ENCODE measurements at regions not wholly inside any gene's neighbourhood (a gene's known extent, or its start where the extent isn't known, plus 50 kb on each side); places are given as distances from the start of the nearest gene placed in this dataset.

DNA sequence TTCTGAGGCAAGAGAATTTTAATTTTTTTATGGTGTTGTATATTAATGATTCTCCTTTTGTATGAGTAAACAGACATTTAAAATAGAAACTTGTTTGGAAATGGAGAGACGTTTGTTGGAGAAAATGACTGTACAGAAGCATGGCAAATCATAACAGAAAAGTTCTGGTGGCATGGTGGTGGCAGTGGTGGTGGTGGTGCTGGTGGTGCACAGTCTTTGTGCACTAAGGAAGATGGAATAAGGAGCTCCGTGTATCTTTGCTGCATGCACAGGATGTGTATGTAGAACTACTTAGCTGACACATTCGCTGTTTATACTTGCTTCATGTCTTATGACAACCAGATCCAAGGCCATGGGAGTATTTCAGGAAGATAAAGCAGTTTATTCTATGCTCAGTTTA lies 294.9 kb downstream of the UTRN start:
- H3K23me2 ChIP-seq (ENCODE audit: low read depth, low read length): no peaks in the 10 kb centered on the region
- no peak overlapping the region for H3K18ac ChIP-seq (ENCODE audit: extremely low read depth, low read length)
- no peak overlapping the region for H4K5ac ChIP-seq (ENCODE audit: insufficient read length, low read depth, low read length)
- no peak overlapping the region for H2AFZ ChIP-seq (ENCODE audit: low read length)
- H3K9ac ChIP-seq (replicated peaks in 1 of 4; ENCODE audit: extremely low read depth in 1 of 4, low read depth in 3 of 4, low read length in 3 of 4): no peak overlapping the region
- ChIA-PET CTCF (ENCODE audit: partially characterized antibody) (interaction anchor here (0.7 to 1.8 kb wide), 5 partner anchors 79 to 831 kb away, joined by 3 to 5 read pairs (median 3); no protein-coding TSS in a partner anchor), POLR2A (ENCODE audit: partially characterized antibody) (no interaction called here)
- no peak overlapping the region for H3K27ac ChIP-seq (ENCODE audit: low read depth, low read length)
- H2BK12ac ChIP-seq (ENCODE audit: low read depth, low read length): no peak overlapping the region
- FAIRE-seq: no peak
- WGBS, 2 experiments (ENCODE audit: extremely low coverage in 1 of 2, insufficient coverage in 1 of 2, insufficient read length in 1 of 2, insufficient replicate concordance in 2 of 2, low coverage in 1 of 2, low lambda C conversion rate in 2 of 2, missing lambda C conversion rate in 1 of 2): 89% methylated on average over 3 of the region's 3 CpGs; no CpG with 5 or more reads in 1 of the 2 experiments
- H3K56ac ChIP-seq (replicated peaks; ENCODE audit: insufficient read length, low read depth, low read length): no peak overlapping the region
- no peak overlapping the region for H4K8ac ChIP-seq (ENCODE audit: extremely low read depth, insufficient read depth, low read length)
- no peak overlapping the region for H2BK5ac ChIP-seq (ENCODE audit: low read depth, low read length)
- H3K23ac ChIP-seq (ENCODE audit: insufficient read length): no peak overlapping the region
- no peak overlapping the region for H2BK20ac ChIP-seq (ENCODE audit: low read length)
- peaks cover 0 to 8% (median 5%) of the 10 kb centered on the region in 4 experiments; a peak in 5 of 7 replicates for H3K4me1 ChIP-seq (replicated peaks in 1 of 4; ENCODE audit: control insufficient read depth in 3 of 4, insufficient read depth in 4 of 4, low read length in 3 of 4)
- no peak overlapping the region for H3K4ac ChIP-seq (replicated peaks; ENCODE audit: insufficient read length, low read depth, low read length)
- H3K9me3 ChIP-seq (ENCODE audit: insufficient read depth in 2 of 2, low read depth in 1 of 2, low read length in 1 of 2): no peaks in the 10 kb centered on the region
- H3K4me2 ChIP-seq (ENCODE audit: insufficient read depth in 1 of 2, low read depth in 2 of 2, low read length in 2 of 2): no peak overlapping the region
- H3K4me3 ChIP-seq (ENCODE audit: extremely low read depth in 1 of 4, insufficient read depth in 2 of 4, low read depth in 3 of 4, low read length in 4 of 4): no peak overlapping the region
- H2AK5ac ChIP-seq (ENCODE audit: low read depth, low read length): no peak overlapping the region
- no peaks in the 10 kb centered on the region for H3K79me1 ChIP-seq (ENCODE audit: low read depth, low read length)
- no peaks in the 10 kb centered on the region for H3K27me3 ChIP-seq (replicated peaks in 1 of 4; ENCODE audit: control insufficient read depth in 3 of 4, extremely low read depth in 1 of 4, insufficient read depth in 3 of 4, low read length in 3 of 4)
- DNase-seq (ENCODE audit: low read depth in 1 of 2, low spot score in 2 of 2): no peak
- H3K14ac ChIP-seq (ENCODE audit: insufficient read length): no peak overlapping the region
- no peaks in the 10 kb centered on the region for H3K79me2 ChIP-seq (ENCODE audit: control insufficient read depth in 1 of 2, insufficient read depth in 2 of 2, low read length in 2 of 2)
- H3K36me3 ChIP-seq (ENCODE audit: control insufficient read depth in 2 of 4, insufficient read depth in 4 of 4, low read length in 3 of 4): peaks cover 0 to 7% (median 2%) of the 10 kb centered on the region in 4 experiments; a peak in 2 of 8 replicates
- H2BK120ac ChIP-seq (replicated peaks; ENCODE audit: low read depth, low read length): no peak overlapping the region
- H4K20me1 ChIP-seq (replicated peaks in 1 of 2; ENCODE audit: control insufficient read depth in 1 of 2, insufficient read depth in 2 of 2, low read length in 2 of 2): no peaks in the 10 kb centered on the region
- no peak overlapping the region for H2BK15ac ChIP-seq (ENCODE audit: low read length)
- no peak overlapping the region for H4K91ac ChIP-seq (replicated peaks; ENCODE audit: insufficient read length, low read length)
- TF ChIP-seq BRCA1 (IDR thresholded peaks at IDR 0.05; ENCODE audit: low read depth, low read length): no peak
- no peak for TF ChIP-seq SUZ12 (IDR thresholded peaks at IDR 0.05; ENCODE audit: low read length)
- TF ChIP-seq SP4 (IDR thresholded peaks at IDR 0.05; ENCODE audit: low read length): no peak
- no peak for TF ChIP-seq BACH1 (IDR thresholded peaks at IDR 0.05; ENCODE audit: low read length)
- no peak for TF ChIP-seq SIN3A (conservative IDR thresholded peaks at IDR 0.05 in 1 of 2, IDR thresholded peaks at IDR 0.05 in 1 of 2; ENCODE audit: low read depth in 1 of 2, low read length in 2 of 2)

All from H1 (cell line).